NCI-H2029 treated with DMSO at 0.1 percent for 48 hours (cell line): ENCODE measurements at regions not wholly inside any gene's neighbourhood (a gene's known extent, or its start where the extent isn't known, plus 50 kb on each side); places are given as distances from the start of the nearest gene placed in this dataset.
A peak's percentile ranks its signal among the peaks of the same experiment; 100 is the strongest.
"Not testable (repeated sequence)": the region's sequence is repeated elsewhere in the genome, so short reads cannot be mapped to it uniquely, and the experiment has no call there.

Source experiments
- DNase-seq: peaks from one replicate; lab custom pipeline; 2025; lab: John Stamatoyannopoulos, UW

GRCh38 chr21:35170818-35171217, 121.7 kb upstream of the RUNX1 start:
- DNase-seq, result no peak

GRCh38 chr21:35170244-35170643, 121.1 kb upstream of the RUNX1 start:
- DNase-seq, result no peak

- no peak for DNase-seq
Observed at GRCh38 chr21:35169574-35169973, 120.5 kb upstream of the RUNX1 start.

- DNase-seq, result no peak
Observed at GRCh38 chr21:35168735-35169134, 119.6 kb upstream of the RUNX1 start.

- no peak for DNase-seq
Observed at GRCh38 chr21:35164971-35165483, 115.9 kb upstream of the RUNX1 start.

GRCh38 chr21:35164380-35164779, 115.3 kb upstream of the RUNX1 start:
- no peak for DNase-seq

- DNase-seq, result no peak
Observed at GRCh38 chr21:35163411-35163810, 114.3 kb upstream of the RUNX1 start.

GRCh38 chr21:35162831-35163230, 113.7 kb upstream of the RUNX1 start:
- no peak for DNase-seq

GRCh38 chr21:35159881-35160280, 110.8 kb upstream of the RUNX1 start:
- DNase-seq, result no peak

- not testable (repeated sequence) for DNase-seq
Observed at GRCh38 chr21:35157374-35157773, 108.3 kb upstream of the RUNX1 start.

GRCh38 chr21:35156293-35157278, 107.5 kb upstream of the RUNX1 start:
- DNase-seq, result peak; percentile 74

- no peak for DNase-seq
Observed at GRCh38 chr21:35154788-35155187, 105.7 kb upstream of the RUNX1 start.

- no peak for DNase-seq
Observed at GRCh38 chr21:35153671-35154070, 104.6 kb upstream of the RUNX1 start.

- DNase-seq, result no peak
Observed at GRCh38 chr21:35150562-35151226, 101.6 kb upstream of the RUNX1 start.

- DNase-seq, result no peak
Observed at GRCh38 chr21:35149698-35150097, 100.6 kb upstream of the RUNX1 start.

GRCh38 chr21:35147439-35147838, 98.3 kb upstream of the RUNX1 start:
- DNase-seq, result no peak

GRCh38 chr21:35145626-35146233, 96.6 kb upstream of the RUNX1 start:
- DNase-seq, result no peak

- no peak for DNase-seq
Observed at GRCh38 chr21:35144978-35145377, 95.9 kb upstream of the RUNX1 start.

- DNase-seq, result no peak
Observed at GRCh38 chr21:35142036-35142815, 93.1 kb upstream of the RUNX1 start.

GRCh38 chr21:35139382-35139715, 90.2 kb upstream of the RUNX1 start:
- DNase-seq, result no peak

- DNase-seq, result no peak
Observed at GRCh38 chr21:35138665-35139381, 89.7 kb upstream of the RUNX1 start.
